ENCODE measurements at regions not wholly inside any gene's neighbourhood (a gene's known extent, or its start where the extent isn't known, plus 50 kb on each side); places are given as distances from the start of the nearest gene placed in this dataset.

GRCh38 chr15:46751303-46751702 is 966.0 kb upstream of the SEMA6D start:
- TF ChIP-seq, protein P1, sequence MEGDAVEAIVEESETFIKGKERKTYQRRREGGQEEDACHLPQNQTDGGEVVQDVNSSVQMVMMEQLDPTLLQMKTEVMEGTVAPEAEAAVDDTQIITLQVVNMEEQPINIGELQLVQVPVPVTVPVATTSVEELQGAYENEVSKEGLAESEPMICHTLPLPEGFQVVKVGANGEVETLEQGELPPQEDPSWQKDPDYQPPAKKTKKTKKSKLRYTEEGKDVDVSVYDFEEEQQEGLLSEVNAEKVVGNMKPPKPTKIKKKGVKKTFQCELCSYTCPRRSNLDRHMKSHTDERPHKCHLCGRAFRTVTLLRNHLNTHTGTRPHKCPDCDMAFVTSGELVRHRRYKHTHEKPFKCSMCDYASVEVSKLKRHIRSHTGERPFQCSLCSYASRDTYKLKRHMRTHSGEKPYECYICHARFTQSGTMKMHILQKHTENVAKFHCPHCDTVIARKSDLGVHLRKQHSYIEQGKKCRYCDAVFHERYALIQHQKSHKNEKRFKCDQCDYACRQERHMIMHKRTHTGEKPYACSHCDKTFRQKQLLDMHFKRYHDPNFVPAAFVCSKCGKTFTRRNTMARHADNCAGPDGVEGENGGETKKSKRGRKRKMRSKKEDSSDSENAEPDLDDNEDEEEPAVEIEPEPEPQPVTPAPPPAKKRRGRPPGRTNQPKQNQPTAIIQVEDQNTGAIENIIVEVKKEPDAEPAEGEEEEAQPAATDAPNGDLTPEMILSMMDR (IDR thresholded peaks at IDR 0.05; ENCODE audit: low read depth, low read length) = no peak
- TF ChIP-seq POLR2A (IDR thresholded peaks at IDR 0.05; ENCODE audit: extremely low read depth, insufficient read length) = no peak
- TF ChIP-seq, protein P2, sequence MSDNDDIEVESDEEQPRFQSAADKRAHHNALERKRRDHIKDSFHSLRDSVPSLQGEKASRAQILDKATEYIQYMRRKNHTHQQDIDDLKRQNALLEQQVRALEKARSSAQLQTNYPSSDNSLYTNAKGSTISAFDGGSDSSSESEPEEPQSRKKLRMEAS (IDR thresholded peaks at IDR 0.05; ENCODE audit: low read depth, low read length) = no peak
